ENCODE measurements at regions not wholly inside any gene's neighbourhood (a gene's known extent, or its start where the extent isn't known, plus 50 kb on each side); places are given as distances from the start of the nearest gene placed in this dataset.

DNA sequence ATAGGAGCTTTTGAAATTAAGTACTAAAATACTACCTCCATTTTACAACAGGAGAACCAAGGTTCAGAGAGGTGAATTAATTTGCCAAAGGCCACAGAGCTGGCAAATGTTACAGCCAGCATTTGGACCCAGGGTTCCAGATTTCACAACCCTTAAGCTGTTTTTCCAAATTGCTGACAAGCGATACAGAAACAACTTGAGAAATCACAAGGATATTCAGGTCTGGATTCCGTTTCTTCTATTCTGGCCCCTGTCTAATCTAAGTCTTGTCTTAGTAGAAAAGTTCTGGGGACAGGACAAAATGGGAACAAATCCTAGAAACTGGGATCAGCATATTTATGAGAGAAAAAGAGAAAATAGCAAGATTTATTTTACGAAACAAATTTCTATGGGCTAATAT lies 103.1 kb upstream of the PRLR start:
- no peak for DNase-seq
- no peaks in the 10 kb centered on the region for H3K4me1 ChIP-seq
- intact Hi-C loops (cut with DNase I; ENCODE audit: low total_unique reads) = no loop called here
- no peak for TF ChIP-seq POLR2A (IDR thresholded peaks at IDR 0.05)
- TF ChIP-seq, protein P1, sequence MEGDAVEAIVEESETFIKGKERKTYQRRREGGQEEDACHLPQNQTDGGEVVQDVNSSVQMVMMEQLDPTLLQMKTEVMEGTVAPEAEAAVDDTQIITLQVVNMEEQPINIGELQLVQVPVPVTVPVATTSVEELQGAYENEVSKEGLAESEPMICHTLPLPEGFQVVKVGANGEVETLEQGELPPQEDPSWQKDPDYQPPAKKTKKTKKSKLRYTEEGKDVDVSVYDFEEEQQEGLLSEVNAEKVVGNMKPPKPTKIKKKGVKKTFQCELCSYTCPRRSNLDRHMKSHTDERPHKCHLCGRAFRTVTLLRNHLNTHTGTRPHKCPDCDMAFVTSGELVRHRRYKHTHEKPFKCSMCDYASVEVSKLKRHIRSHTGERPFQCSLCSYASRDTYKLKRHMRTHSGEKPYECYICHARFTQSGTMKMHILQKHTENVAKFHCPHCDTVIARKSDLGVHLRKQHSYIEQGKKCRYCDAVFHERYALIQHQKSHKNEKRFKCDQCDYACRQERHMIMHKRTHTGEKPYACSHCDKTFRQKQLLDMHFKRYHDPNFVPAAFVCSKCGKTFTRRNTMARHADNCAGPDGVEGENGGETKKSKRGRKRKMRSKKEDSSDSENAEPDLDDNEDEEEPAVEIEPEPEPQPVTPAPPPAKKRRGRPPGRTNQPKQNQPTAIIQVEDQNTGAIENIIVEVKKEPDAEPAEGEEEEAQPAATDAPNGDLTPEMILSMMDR (IDR thresholded peaks at IDR 0.05 in 8 of 11, conservative IDR thresholded peaks at IDR 0.05 in 3 of 11) = no peak
- TF ChIP-seq POLR2AphosphoS5 (IDR thresholded peaks at IDR 0.05) = no peak
- H3K9me3 ChIP-seq = no peaks in the 10 kb centered on the region
- H3K27me3 ChIP-seq (replicated peaks in 1 of 7) = no peaks in the 10 kb centered on the region
- WGBS, 5 donors = 61 to 87% (median 76%) methylated on average over 3 of the region's 3 CpGs
- H3K27ac ChIP-seq = no peak overlapping the region
- no peak overlapping the region for H3K4me3 ChIP-seq
- no peaks in the 10 kb centered on the region for H3K36me3 ChIP-seq

DNA sequence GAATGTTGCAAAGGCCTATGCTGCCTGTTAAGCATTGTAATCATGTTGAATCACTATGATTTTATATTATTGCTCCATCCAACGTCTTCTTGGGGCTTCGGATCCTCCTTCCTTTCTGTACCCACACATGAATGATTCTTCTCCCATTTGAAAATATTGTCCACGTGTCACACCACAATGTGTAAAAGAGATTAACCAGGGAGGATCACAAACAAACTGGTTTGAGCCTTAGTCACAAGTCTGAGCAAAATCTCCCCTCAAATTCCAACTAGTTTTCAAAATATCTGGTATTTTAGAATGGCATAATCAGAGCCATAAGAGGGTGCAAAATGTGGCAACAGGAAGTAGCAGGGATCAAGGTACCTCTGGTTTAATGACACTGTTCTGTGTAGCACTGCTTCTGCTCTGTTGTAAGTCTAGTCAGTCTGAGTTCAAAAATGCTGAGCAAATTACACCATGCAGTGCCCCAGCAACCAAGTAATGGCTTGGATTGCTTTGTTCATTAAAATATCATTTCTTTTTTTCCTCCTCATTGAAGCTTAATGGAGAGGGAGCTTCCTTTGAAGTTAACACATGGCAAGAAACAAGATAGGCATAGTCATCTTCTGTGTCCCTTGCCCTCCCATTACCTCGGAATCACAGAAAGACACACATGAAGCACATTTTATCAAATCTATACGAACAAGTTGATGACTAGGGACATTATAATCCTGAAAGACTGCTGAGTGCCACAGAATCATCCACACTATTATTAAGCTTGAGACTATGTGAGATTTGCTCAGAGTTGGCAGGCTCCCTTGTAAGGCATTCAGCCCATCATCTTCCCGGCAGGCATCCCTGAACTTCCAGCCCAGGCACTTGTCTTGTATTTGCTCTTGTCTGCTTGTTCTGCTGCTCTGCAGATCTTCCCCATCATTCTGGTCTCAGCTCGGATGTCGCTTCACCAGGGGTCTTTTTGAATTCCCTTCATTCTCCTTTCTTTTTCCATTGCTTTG lies 102.0 kb upstream of the PRLR start:
- H3K27ac ChIP-seq = no peak overlapping the region
- no peak for DNase-seq
- H3K27me3 ChIP-seq (replicated peaks in 1 of 7) = no peaks in the 10 kb centered on the region
- WGBS, 5 donors = 74 to 90% (median 78%) methylated on average over 8 of the region's 8 CpGs
- no peak overlapping the region for H3K4me3 ChIP-seq
- no peaks in the 10 kb centered on the region for H3K36me3 ChIP-seq
- no peaks in the 10 kb centered on the region for H3K4me1 ChIP-seq
- no peaks in the 10 kb centered on the region for H3K9me3 ChIP-seq
- TF ChIP-seq, protein P1 (IDR thresholded peaks at IDR 0.05 in 8 of 11, conservative IDR thresholded peaks at IDR 0.05 in 3 of 11) = no peak
- TF ChIP-seq POLR2AphosphoS5 (IDR thresholded peaks at IDR 0.05) (no peak), POLR2A (IDR thresholded peaks at IDR 0.05) (no peak)
- intact Hi-C loops (cut with DNase I; ENCODE audit: low total_unique reads) = no loop called here

DNA sequence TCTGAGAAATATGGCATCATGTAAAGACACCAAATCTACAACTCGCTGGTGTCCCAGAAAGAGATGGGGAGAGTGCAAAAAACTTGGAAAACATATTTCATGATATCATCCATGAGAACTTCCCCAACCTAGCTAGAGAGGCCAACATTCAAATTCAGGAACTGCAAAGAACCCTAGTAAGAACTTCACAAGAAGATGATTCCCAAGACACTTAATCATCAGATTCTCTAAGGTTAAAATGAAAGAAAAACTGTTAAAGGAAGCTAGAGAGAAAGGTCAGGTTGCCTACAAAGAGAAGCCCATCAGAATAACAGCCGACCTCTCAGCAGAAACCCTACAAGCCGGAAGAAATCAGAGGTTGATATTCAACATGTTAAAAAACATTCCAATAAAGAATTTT lies 95.5 kb upstream of the PRLR start:
- DNase-seq = no peak
- H3K4me3 ChIP-seq = no peak overlapping the region
- H3K27me3 ChIP-seq (replicated peaks in 1 of 7) = peaks cover 0 to 13% (median 0%) of the 10 kb centered on the region in 7 donors
- no peaks in the 10 kb centered on the region for H3K4me1 ChIP-seq
- H3K27ac ChIP-seq = no peak overlapping the region
- 88 to 98% (median 92%) methylated on average over 3 of the region's 3 CpGs for WGBS, 5 donors
- no peaks in the 10 kb centered on the region for H3K9me3 ChIP-seq
- H3K36me3 ChIP-seq = no peaks in the 10 kb centered on the region
- intact Hi-C loops (cut with DNase I; ENCODE audit: low total_unique reads) = no loop called here
- TF ChIP-seq POLR2AphosphoS5 (IDR thresholded peaks at IDR 0.05) (no peak), POLR2A (IDR thresholded peaks at IDR 0.05) (no peak)
- TF ChIP-seq, protein P1 (IDR thresholded peaks at IDR 0.05 in 8 of 11, conservative IDR thresholded peaks at IDR 0.05 in 3 of 11) = no peak

DNA sequence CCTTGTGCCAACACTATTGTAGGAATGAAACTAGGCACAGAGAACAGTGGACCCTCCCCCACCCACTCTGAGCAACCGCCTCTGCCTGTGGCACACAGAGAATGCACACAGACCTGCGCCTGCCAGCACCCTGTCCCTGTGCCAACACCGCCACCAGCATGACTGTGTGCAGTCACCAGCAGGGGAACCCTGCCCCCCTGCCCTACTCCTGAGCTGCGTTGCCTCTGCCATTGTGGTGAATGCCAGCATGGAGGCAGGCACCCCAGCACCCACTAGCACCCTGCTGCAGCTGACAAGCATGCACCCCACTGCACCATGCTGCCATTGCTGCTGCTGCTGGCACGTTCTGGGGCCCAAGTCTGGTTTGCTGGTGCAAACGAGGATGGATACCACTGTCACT lies 94.4 kb upstream of the PRLR start:
- H3K9me3 ChIP-seq = no peaks in the 10 kb centered on the region
- intact Hi-C loops (cut with DNase I; ENCODE audit: low total_unique reads) = no loop called here
- H3K27me3 ChIP-seq (replicated peaks in 1 of 7) = peaks cover 0 to 13% (median 0%) of the 10 kb centered on the region in 7 donors
- no peak overlapping the region for H3K4me3 ChIP-seq
- DNase-seq = no peak
- H3K4me1 ChIP-seq = peaks cover 0 to 4% (median 0%) of the 10 kb centered on the region in 6 donors
- 83 to 88% (median 85%) methylated on average over 6 of the region's 6 CpGs for WGBS, 5 donors
- TF ChIP-seq, protein P1 (IDR thresholded peaks at IDR 0.05 in 8 of 11, conservative IDR thresholded peaks at IDR 0.05 in 3 of 11) = no peak
- TF ChIP-seq POLR2AphosphoS5 (IDR thresholded peaks at IDR 0.05) = no peak
- no peak for TF ChIP-seq POLR2A (IDR thresholded peaks at IDR 0.05)
- H3K36me3 ChIP-seq = no peaks in the 10 kb centered on the region
- no peak overlapping the region for H3K27ac ChIP-seq

Data from spleen (tissue), 11 donors.